IMR-90 (cell line): ENCODE measurements at regions not wholly inside any gene's neighbourhood (a gene's known extent, or its start where the extent isn't known, plus 50 kb on each side); places are given as distances from the start of the nearest gene placed in this dataset.

Source experiments
- CTCF ChIP-seq: conservative IDR thresholded peaks from 2 replicates; pipeline ENCODE4 v1.5.1; 2012; ENCODE audit warnings: mild to moderate bottlenecking, low read depth, low read length, improper control_type of control experiment
- POLR2A ChIP-seq: IDR thresholded peaks from 2 replicates; pipeline ENCODE4 v1.6.1; 2012; ENCODE audit warnings: mild to moderate bottlenecking, low read depth, low read length

GRCh38 chr10:88060762-88061161 lies 197.3 kb downstream of the PTEN start:
- no peak for TF ChIP-seq CTCF
- no peak for TF ChIP-seq POLR2A
